Breast epithelium (tissue), 3 donors: ENCODE measurements at regions not wholly inside any gene's neighbourhood (a gene's known extent, or its start where the extent isn't known, plus 50 kb on each side); places are given as distances from the start of the nearest gene placed in this dataset.
"Not testable (repeated sequence)": the region's sequence is repeated elsewhere in the genome, so short reads cannot be mapped to it uniquely, and the experiment has no call there.

Experiments used
- POLR2A ChIP-seq: fragments of 450-650 bp; IDR thresholded peaks from one replicate; pipeline ENCODE4 v1.6.1; 2016; ENCODE audit warnings: antibody characterized with exemption, mild to moderate bottlenecking, moderate library complexity
- POLR2AphosphoS5 ChIP-seq, 3 donors: sonication (generic); formaldehyde crosslinking; IDR thresholded peaks; one replicate each; pipeline ENCODE4 v1.6.1; 2017; ENCODE audit warnings: antibody characterized with exemption in 3 of 3
- TF ChIP-seq, protein P1 (sequence below), 3 donors: fragments of 450-650 bp; IDR thresholded peaks; one replicate each; pipeline ENCODE4 v1.5.1; 2016 to 2017; ENCODE audit warnings: antibody characterized with exemption in 3 of 3, mild to moderate bottlenecking in 3 of 3, moderate library complexity in 3 of 3

DNA sequence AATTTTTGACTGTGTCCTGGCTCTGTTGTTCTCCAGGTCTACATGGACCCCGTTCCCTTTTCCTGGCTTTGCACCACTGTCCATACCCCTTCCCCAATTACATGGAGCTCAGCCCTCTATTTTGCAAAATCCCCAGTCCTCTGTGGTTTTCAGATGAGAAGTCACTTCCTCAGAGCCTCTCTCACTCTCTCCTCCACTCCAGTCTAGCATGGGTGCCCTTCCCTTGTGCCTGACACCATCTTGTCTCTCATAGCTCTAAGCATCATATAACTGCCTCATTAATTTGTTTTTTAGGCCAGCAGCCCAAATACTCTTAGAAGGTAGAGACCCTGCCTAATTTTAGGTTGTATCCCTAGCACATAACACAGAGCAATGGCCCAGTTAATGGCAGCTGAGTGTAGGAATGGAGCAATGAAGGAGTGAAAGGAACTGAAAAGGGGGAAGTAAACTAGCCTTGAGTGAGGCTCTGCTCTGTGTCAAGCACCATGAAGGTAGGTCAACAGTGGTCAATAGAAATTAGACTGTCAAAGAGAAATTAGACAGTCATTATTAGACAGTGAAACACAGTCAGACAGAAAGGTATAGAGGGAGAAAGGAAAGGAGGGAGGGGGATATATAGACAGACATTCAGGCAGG is 97.7 kb downstream of the ARHGAP11B start:
- TF ChIP-seq POLR2A; POLR2AphosphoS5 (IDR thresholded peaks at IDR 0.05): not testable (repeated sequence)
- TF ChIP-seq, protein P1, sequence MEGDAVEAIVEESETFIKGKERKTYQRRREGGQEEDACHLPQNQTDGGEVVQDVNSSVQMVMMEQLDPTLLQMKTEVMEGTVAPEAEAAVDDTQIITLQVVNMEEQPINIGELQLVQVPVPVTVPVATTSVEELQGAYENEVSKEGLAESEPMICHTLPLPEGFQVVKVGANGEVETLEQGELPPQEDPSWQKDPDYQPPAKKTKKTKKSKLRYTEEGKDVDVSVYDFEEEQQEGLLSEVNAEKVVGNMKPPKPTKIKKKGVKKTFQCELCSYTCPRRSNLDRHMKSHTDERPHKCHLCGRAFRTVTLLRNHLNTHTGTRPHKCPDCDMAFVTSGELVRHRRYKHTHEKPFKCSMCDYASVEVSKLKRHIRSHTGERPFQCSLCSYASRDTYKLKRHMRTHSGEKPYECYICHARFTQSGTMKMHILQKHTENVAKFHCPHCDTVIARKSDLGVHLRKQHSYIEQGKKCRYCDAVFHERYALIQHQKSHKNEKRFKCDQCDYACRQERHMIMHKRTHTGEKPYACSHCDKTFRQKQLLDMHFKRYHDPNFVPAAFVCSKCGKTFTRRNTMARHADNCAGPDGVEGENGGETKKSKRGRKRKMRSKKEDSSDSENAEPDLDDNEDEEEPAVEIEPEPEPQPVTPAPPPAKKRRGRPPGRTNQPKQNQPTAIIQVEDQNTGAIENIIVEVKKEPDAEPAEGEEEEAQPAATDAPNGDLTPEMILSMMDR (IDR thresholded peaks at IDR 0.05): not testable (repeated sequence)
